Stimulated activated naive CD4-positive, alpha-beta T cell treated with Interleukin-2 at 50 U/mL for 16 hours (primary cell): ENCODE measurements at regions not wholly inside any gene's neighbourhood (a gene's known extent, or its start where the extent isn't known, plus 50 kb on each side); places are given as distances from the start of the nearest gene placed in this dataset.

ENCODE experiments used
- DNase-seq: peaks from one replicate; lab custom pipeline; 2025; lab: John Stamatoyannopoulos, UW

- no peak for DNase-seq
Measured at GRCh38 chr2:195606179-195606578, 50.8 kb upstream of the SLC39A10 start.

- DNase-seq = no peak
Measured at GRCh38 chr2:195604706-195605105, 52.3 kb upstream of the SLC39A10 start.

- DNase-seq = no peak
Measured at GRCh38 chr2:195603998-195604397, 53.0 kb upstream of the SLC39A10 start.

DNA sequence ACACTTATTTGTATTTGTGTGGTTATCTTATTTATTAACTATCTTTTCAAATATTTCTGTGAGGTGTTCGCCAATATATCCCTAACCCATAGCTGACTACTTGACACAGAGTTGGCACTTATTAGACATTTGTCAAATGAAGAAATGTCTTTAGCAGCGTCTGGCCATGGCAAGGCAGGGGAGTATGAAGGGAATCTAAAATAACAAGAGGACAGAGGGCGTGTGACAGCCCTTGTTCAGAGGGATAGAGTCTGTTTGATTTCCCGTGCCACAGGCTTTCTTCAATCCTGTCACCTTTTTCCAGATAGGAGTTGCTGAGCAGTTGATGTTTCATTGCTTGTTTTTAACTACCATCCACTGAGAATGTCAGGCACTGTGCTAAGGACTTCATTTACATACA is 53.6 kb upstream of the SLC39A10 start:
- no peak for DNase-seq

DNA sequence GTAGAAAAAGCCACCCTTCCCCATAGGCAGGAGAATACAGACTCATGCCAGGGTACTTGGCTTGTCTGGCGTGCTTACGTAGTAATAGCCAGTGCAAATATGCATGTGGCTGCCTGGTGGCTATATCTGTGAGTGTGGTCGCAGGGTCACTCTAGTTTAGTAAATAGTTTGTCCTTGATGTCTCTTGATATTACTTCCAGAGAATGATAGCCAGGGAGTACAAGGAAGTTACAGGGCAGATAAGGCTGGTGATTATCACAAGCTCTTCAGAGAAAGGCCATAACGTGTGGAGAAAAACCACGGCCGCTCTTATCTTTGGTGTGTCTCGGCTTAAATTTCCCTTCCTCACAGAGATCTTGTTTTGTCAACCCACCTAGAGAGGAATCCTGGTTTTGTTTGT is 54.3 kb upstream of the SLC39A10 start:
- no peak for DNase-seq

GRCh38 chr2:195601361-195601760 is 55.7 kb upstream of the SLC39A10 start:
- no peak for DNase-seq

GRCh38 chr2:195600778-195601177 is 56.2 kb upstream of the SLC39A10 start:
- DNase-seq = no peak

DNA sequence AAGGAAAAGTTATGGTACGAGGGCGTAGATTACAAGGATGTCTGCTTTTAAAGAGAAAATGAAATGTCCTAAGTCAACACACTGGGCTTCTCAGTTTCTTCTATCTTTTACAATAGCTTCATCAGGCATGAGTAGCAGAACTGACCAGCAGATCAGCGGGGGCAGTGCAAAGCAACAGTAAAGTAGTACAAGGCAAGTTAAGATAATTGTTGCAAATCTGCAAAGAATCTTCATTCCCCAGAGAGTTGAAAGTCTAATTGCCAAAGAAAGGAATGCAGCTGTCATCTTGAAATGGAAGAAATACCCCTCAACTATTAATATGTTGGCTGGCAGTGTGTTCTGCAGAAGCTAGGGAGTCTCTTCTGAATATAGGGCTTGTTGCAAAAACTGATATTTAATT is 60.2 kb upstream of the SLC39A10 start:
- no peak for DNase-seq

GRCh38 chr2:195595825-195596224 is 61.2 kb upstream of the SLC39A10 start:
- no peak for DNase-seq

- no peak for DNase-seq
Measured at GRCh38 chr2:195594919-195595694, 61.9 kb upstream of the SLC39A10 start.

DNA sequence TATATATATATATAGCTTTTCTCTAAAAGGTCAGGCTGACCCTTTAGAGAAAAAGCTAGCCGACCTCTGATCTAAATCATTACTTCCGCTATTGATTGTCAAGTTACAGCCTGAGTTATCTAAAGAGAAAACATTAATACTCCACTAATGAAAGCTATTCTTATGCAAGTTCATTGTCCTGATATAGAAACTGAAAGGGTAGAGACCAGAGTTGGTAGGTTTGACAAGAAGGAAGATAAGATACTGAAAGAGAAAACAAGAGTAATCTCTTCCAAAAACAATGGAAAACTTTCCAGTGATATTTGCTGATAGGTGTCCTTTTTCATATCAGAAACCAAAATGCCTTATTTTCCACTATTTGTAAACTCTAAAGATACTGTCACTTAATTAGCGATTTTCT is 62.8 kb upstream of the SLC39A10 start:
- DNase-seq = no peak

- DNase-seq = no peak
Measured at GRCh38 chr2:195592105-195592504, 64.9 kb upstream of the SLC39A10 start.

DNA sequence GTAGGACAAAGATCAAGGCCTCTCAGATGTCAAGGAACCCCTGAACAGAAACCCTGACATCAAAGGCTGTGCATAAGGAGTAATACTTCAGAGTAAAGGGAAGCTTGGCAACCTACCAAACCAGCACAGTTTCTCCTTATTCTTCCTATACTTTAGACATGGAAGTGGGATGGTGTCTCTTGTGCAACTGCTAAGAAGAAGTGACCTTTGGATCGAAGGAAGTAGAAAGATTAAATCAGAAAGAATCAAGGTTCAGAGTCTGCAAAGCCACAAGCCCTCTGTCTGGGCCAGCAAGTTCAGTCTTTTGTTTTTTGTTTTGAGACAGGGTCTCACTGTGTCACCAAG is 66.2 kb upstream of the SLC39A10 start:
- DNase-seq = no peak

GRCh38 chr2:195590199-195590860 is 66.7 kb upstream of the SLC39A10 start:
- no peak for DNase-seq

GRCh38 chr2:195587966-195588365 is 69.1 kb upstream of the SLC39A10 start:
- no peak for DNase-seq

DNA sequence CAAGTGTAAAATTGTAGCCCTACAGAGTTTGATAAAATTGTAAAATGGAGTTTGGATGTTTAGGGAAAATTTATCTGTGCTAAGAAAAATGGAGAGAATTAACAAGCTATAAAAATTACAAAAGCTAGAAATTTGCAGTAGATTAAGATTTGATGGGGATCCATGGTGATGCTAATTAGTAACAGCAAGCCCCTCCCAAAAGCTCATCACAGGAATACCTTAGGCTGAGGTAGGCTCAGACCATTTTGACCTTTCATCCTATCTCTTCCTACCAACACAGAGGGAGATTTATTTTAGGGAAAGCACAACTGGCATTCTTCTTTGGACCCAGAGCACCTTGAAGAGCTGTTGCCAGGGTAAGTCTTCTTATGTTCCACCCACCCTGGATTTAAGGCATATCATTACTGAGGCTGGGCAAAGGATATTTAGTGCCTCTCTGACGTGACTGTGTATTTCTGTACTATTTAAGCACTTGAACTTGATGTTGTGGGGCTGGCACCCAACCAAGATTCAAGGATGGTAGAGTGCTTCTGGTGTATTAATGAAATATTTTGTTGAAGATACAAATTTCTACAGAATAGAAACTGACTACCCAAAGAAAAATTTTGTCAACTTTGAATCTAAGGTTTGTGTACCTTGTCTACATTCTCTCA is 70.8 kb upstream of the SLC39A10 start:
- no peak for DNase-seq

DNA sequence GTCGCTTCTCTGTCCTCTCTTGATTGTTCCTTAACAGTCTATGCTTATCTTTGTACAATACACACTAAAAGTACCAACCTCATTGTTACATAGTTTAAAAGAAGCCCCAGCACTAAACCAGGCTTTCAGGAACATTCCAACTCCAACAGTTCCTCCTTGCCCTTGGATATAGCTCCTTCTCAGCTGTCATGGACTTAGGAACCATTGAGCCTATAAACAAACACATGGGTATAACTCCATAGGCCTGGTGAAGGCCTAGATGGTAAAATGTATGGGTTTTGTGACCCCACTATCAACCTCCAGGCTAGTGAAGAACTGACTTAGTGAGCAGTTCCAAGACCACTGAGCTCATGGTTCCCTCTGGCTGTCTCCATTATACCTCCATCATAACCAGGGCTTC is 74.8 kb upstream of the SLC39A10 start:
- DNase-seq = no peak

DNA sequence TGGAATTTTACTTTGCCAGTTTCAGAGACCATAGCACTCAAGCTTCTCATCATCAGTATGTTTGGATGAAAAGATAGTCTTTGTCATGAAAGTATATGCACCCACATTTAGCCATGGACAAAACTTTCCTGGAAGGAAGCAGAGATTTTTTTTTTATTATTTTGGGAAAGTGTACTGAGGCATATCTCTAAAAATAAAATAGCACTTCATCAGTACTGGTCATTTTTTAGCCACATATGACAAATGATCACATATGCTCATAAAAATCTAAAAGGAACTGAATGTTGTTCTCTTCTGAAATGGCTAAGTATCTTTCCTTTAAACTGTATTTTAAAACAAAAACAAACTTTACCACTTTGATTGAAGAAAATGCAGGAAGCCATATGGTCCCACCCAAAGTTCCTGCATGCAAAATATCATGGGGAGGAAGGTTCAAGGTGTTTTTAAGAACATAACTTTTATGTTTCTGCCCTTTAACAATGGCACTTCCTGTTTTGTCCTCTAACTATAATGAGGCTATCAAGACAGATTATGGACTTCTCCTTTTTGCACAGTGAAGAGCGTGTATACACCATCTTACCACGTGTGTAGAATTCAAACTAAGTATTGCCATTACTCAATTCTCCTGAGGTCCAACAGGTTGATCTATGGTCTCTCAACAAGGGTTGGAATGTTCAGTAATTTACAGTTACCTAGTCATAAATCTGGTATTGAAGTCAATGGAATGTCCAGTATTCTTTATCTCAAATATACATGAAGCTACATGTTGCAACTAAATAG is 77.1 kb upstream of the SLC39A10 start:
- no peak for DNase-seq

- no peak for DNase-seq
Measured at GRCh38 chr2:195575879-195576401, 81.1 kb upstream of the SLC39A10 start.

DNA sequence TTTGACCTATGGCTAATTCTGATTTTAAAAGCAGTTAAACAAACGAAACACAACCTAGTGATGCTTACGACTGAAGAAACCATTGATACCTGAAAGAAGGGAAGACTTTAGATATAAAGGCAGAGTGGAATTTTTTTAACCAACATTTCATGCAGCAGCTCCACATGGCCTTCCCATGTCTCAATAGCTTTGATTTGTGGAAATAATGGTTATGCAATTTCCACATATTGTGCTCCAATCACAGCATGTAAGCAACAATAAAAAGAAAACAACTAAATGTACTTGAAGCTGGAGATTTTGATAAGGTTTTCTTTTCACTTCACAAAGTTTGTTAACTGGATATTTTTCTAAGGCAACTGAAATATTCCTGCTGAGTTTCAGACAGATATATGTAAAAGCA is 82.0 kb upstream of the SLC39A10 start:
- DNase-seq = no peak

DNA sequence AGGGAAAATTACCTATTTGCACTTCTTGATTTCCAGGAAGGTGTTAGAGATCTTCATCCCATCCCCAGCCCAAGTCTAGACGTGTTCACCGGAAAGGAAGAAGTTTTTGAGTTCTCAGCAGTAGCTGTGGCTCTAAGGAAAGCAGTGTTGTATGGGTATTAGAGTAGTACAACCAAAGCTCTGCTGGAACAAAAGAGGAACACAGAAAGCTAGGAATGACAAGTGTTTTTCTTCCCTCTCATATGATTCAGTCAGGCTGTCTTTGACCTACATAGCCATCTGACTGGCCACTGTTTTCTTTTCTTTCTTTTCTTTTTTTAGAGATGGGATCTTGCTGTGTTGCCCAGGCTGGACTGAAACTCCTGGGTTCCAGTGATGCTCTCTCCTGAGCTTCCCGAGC is 82.7 kb upstream of the SLC39A10 start:
- DNase-seq = no peak
